ENCODE measurements at regions not wholly inside any gene's neighbourhood (a gene's known extent, or its start where the extent isn't known, plus 50 kb on each side); places are given as distances from the start of the nearest gene placed in this dataset.

GRCh38 chr4:62917649-62918048 is 1491.6 kb downstream of the TECRL start:
- Histone ChIP-seq H3K36me3 (ENCODE audit: control insufficient read depth, insufficient read depth, low read length) (no peaks in the 10 kb centered on the region), H3K4me1 (ENCODE audit: control insufficient read depth, insufficient read depth, low read length) (no peaks in the 10 kb centered on the region), H3K9me3 (ENCODE audit: control insufficient read depth, insufficient read depth, low read depth, low read length) (no peaks in the 10 kb centered on the region), H3K4me3 (ENCODE audit: low read depth in 2 of 2, low read length in 2 of 2) (no peak overlapping the region), H3K27me3 (ENCODE audit: control insufficient read depth, insufficient read depth, low read length) (no peaks in the 10 kb centered on the region), H3K27ac (ENCODE audit: low read length) (no peak overlapping the region)
- intact Hi-C loops (cut with micrococcal nuclease; ENCODE audit: unreplicated experiment) = no loop called here
- POLR2A ChIA-PET = no interaction called here
- no peak for DNase-seq (ENCODE audit: low read depth, low spot score)
- TF ChIP-seq, protein P1, sequence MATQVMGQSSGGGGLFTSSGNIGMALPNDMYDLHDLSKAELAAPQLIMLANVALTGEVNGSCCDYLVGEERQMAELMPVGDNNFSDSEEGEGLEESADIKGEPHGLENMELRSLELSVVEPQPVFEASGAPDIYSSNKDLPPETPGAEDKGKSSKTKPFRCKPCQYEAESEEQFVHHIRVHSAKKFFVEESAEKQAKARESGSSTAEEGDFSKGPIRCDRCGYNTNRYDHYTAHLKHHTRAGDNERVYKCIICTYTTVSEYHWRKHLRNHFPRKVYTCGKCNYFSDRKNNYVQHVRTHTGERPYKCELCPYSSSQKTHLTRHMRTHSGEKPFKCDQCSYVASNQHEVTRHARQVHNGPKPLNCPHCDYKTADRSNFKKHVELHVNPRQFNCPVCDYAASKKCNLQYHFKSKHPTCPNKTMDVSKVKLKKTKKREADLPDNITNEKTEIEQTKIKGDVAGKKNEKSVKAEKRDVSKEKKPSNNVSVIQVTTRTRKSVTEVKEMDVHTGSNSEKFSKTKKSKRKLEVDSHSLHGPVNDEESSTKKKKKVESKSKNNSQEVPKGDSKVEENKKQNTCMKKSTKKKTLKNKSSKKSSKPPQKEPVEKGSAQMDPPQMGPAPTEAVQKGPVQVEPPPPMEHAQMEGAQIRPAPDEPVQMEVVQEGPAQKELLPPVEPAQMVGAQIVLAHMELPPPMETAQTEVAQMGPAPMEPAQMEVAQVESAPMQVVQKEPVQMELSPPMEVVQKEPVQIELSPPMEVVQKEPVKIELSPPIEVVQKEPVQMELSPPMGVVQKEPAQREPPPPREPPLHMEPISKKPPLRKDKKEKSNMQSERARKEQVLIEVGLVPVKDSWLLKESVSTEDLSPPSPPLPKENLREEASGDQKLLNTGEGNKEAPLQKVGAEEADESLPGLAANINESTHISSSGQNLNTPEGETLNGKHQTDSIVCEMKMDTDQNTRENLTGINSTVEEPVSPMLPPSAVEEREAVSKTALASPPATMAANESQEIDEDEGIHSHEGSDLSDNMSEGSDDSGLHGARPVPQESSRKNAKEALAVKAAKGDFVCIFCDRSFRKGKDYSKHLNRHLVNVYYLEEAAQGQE (IDR thresholded peaks at IDR 0.05; ENCODE audit: insufficient read depth in 1 of 2, low read depth in 2 of 2, low read length in 1 of 2) = no peak
- TF ChIP-seq POLR2AphosphoS5 (IDR thresholded peaks at IDR 0.05; ENCODE audit: low read depth, low read length) = no peak
- TF ChIP-seq, protein P2, sequence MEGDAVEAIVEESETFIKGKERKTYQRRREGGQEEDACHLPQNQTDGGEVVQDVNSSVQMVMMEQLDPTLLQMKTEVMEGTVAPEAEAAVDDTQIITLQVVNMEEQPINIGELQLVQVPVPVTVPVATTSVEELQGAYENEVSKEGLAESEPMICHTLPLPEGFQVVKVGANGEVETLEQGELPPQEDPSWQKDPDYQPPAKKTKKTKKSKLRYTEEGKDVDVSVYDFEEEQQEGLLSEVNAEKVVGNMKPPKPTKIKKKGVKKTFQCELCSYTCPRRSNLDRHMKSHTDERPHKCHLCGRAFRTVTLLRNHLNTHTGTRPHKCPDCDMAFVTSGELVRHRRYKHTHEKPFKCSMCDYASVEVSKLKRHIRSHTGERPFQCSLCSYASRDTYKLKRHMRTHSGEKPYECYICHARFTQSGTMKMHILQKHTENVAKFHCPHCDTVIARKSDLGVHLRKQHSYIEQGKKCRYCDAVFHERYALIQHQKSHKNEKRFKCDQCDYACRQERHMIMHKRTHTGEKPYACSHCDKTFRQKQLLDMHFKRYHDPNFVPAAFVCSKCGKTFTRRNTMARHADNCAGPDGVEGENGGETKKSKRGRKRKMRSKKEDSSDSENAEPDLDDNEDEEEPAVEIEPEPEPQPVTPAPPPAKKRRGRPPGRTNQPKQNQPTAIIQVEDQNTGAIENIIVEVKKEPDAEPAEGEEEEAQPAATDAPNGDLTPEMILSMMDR (IDR thresholded peaks at IDR 0.05) = no peak
- TF ChIP-seq TCF7L2 (IDR thresholded peaks at IDR 0.05; ENCODE audit: low read depth, low read length) = no peak
- TF ChIP-seq SIN3A (IDR thresholded peaks at IDR 0.05; ENCODE audit: borderline replicate concordance, insufficient read depth, low read depth, low read length) = no peak
- no TSS peak for BruUV-seq (replicated peaks)
- CTCF ChIA-PET = no interaction called here
- no peak for ATAC-seq
- in situ Hi-C loops (cut with HindIII; ENCODE audit: low pct_unique_long_range_greater_than_20kb, low sequenced_read_pairs) = no loop called here

DNA sequence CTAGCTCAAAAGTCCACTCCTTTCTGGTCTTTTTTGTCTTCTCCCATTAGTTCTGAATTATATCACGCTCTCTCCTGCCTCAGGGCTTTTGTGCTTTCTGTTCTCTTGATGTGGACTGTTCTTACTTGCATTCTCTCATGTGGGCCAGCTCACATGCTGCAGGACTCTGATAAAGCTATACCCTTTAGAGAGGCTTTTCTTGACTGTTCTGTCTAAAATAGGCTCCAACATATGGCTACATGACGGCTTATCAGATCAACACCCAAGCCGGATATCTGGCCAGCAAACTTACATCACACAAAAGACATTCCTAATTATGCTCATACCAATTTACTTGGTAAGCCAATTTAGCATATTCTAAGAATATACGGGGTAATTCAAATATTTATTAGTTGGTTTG is 1494.5 kb downstream of the TECRL start:
- no peak for DNase-seq (ENCODE audit: low read depth, low spot score)

More for the DNA sequence above, 1494.5 kb downstream of the TECRL start:
- ATAC-seq = no peak
- in situ Hi-C loops (cut with HindIII; ENCODE audit: low pct_unique_long_range_greater_than_20kb, low sequenced_read_pairs) (no loop called here), intact Hi-C loops (cut with micrococcal nuclease; ENCODE audit: unreplicated experiment) (no loop called here)
- Histone ChIP-seq H3K9me3 (ENCODE audit: control insufficient read depth, insufficient read depth, low read depth, low read length) (no peaks in the 10 kb centered on the region), H3K27me3 (ENCODE audit: control insufficient read depth, insufficient read depth, low read length) (no peaks in the 10 kb centered on the region), H3K4me3 (ENCODE audit: low read depth in 2 of 2, low read length in 2 of 2) (no peak overlapping the region), H3K4me1 (ENCODE audit: control insufficient read depth, insufficient read depth, low read length) (no peaks in the 10 kb centered on the region), H3K27ac (ENCODE audit: low read length) (no peak overlapping the region), H3K36me3 (ENCODE audit: control insufficient read depth, insufficient read depth, low read length) (no peaks in the 10 kb centered on the region)
- POLR2A ChIA-PET = no interaction called here
- CTCF ChIA-PET = no interaction called here
- no TSS peak for BruUV-seq (replicated peaks)
- TF ChIP-seq, protein P2 (IDR thresholded peaks at IDR 0.05) = no peak
- no peak for TF ChIP-seq SIN3A (IDR thresholded peaks at IDR 0.05; ENCODE audit: borderline replicate concordance, insufficient read depth, low read depth, low read length)
- TF ChIP-seq, protein P1 (IDR thresholded peaks at IDR 0.05; ENCODE audit: insufficient read depth in 1 of 2, low read depth in 2 of 2, low read length in 1 of 2) = no peak
- no peak for TF ChIP-seq TCF7L2 (IDR thresholded peaks at IDR 0.05; ENCODE audit: low read depth, low read length)
- TF ChIP-seq POLR2AphosphoS5 (IDR thresholded peaks at IDR 0.05; ENCODE audit: low read depth, low read length) = no peak

All from Panc1 (cell line).